ENCODE measurements at regions not wholly inside any gene's neighbourhood (a gene's known extent, or its start where the extent isn't known, plus 50 kb on each side); places are given as distances from the start of the nearest gene placed in this dataset.

- DNase-seq (no peak), ATAC-seq (ENCODE audit: low read depth) (no peak)
- Histone ChIP-seq H3K79me2 (ENCODE audit: control insufficient read depth, insufficient read depth, low read length) (no peaks in the 10 kb centered on the region), H3K27ac (ENCODE audit: low read length in 2 of 2) (no peak overlapping the region), H3K9me3 (ENCODE audit: control extremely low read depth in 1 of 3, control insufficient read depth in 2 of 3, insufficient read depth in 1 of 3, low read length in 2 of 3) (no peaks in the 10 kb centered on the region), H3K36me3 (replicated peaks in 1 of 2; ENCODE audit: control extremely low read depth in 1 of 2, control insufficient read depth in 1 of 2, extremely low read depth in 1 of 2, insufficient read depth in 2 of 2, low read length in 1 of 2) (no peaks in the 10 kb centered on the region), H3K4me3 (ENCODE audit: control extremely low read depth in 1 of 5, extremely low read depth in 1 of 5, insufficient read depth in 1 of 5, low read depth in 2 of 5, low read length in 4 of 5) (no peak overlapping the region), H3K27me3 (replicated peaks in 1 of 4; ENCODE audit: control extremely low read depth in 1 of 4, control insufficient read depth in 3 of 4, insufficient read depth in 4 of 4, low read length in 3 of 4) (no peaks in the 10 kb centered on the region), H3K4me1 (ENCODE audit: control insufficient read depth in 2 of 2, insufficient read depth in 2 of 2, low read length in 2 of 2) (no peaks in the 10 kb centered on the region), H2AFZ (ENCODE audit: insufficient read depth, low read depth, low read length, poor library complexity, severe bottlenecking) (no peak overlapping the region), H4K20me1 (ENCODE audit: control insufficient read depth, insufficient read depth, low read length, poor library complexity, severe bottlenecking) (no peaks in the 10 kb centered on the region), H3K9ac (ENCODE audit: low read length) (no peak overlapping the region), H3K4me2 (replicated peaks; ENCODE audit: low read depth, low read length, poor library complexity, severe bottlenecking) (no peak overlapping the region)
- CTCF ChIA-PET = interaction anchor here (1.1 to 1.8 kb wide), 3 partner anchors 11 to 366 kb away, joined by 3 to 6 read pairs (median 4); no protein-coding TSS in a partner anchor
- POLR2A ChIA-PET = no interaction called here
- Mint-ChIP-seq H3K27me3 (no peaks in the 10 kb centered on the region), H3K4me1 (no peaks in the 10 kb centered on the region), H3K9me3 (ENCODE audit: insufficient read depth) (no peaks in the 10 kb centered on the region), H3K4me3 (no peak overlapping the region), H3K27ac (no peak overlapping the region)
- WGBS (ENCODE audit: insufficient coverage) = 100% methylated on average over 1 of the region's 3 CpGs
- TF ChIP-seq CTCF (IDR thresholded peaks at IDR 0.05) (no peak), EZH2 (IDR thresholded peaks at IDR 0.05; ENCODE audit: borderline replicate concordance, insufficient read depth, low read depth, low read length, poor library complexity, severe bottlenecking) (no peak)
- intact Hi-C loops (cut with micrococcal nuclease) = no loop called here
Observed at GRCh38 chr4:81833576-81833975, 361.9 kb upstream of the RASGEF1B start.

- Histone ChIP-seq H3K9ac (ENCODE audit: low read length) (no peak overlapping the region), H3K27me3 (replicated peaks in 1 of 4; ENCODE audit: control extremely low read depth in 1 of 4, control insufficient read depth in 3 of 4, insufficient read depth in 4 of 4, low read length in 3 of 4) (no peaks in the 10 kb centered on the region), H4K20me1 (ENCODE audit: control insufficient read depth, insufficient read depth, low read length, poor library complexity, severe bottlenecking) (no peaks in the 10 kb centered on the region), H3K79me2 (ENCODE audit: control insufficient read depth, insufficient read depth, low read length) (no peaks in the 10 kb centered on the region), H3K27ac (ENCODE audit: low read length in 2 of 2) (no peak overlapping the region), H3K4me2 (replicated peaks; ENCODE audit: low read depth, low read length, poor library complexity, severe bottlenecking) (no peak overlapping the region), H3K9me3 (ENCODE audit: control extremely low read depth in 1 of 3, control insufficient read depth in 2 of 3, insufficient read depth in 1 of 3, low read length in 2 of 3) (no peaks in the 10 kb centered on the region), H3K36me3 (replicated peaks in 1 of 2; ENCODE audit: control extremely low read depth in 1 of 2, control insufficient read depth in 1 of 2, extremely low read depth in 1 of 2, insufficient read depth in 2 of 2, low read length in 1 of 2) (no peaks in the 10 kb centered on the region), H2AFZ (ENCODE audit: insufficient read depth, low read depth, low read length, poor library complexity, severe bottlenecking) (no peak overlapping the region), H3K4me1 (ENCODE audit: control insufficient read depth in 2 of 2, insufficient read depth in 2 of 2, low read length in 2 of 2) (no peaks in the 10 kb centered on the region), H3K4me3 (ENCODE audit: control extremely low read depth in 1 of 5, extremely low read depth in 1 of 5, insufficient read depth in 1 of 5, low read depth in 2 of 5, low read length in 4 of 5) (no peak overlapping the region)
- ChIA-PET POLR2A (no interaction called here), CTCF (interaction anchor here (1.2 to 1.8 kb wide), 2 partner anchors 15 to 362 kb away, joined by 4 to 5 read pairs; no protein-coding TSS in a partner anchor)
- Mint-ChIP-seq H3K27me3 (no peaks in the 10 kb centered on the region), H3K9me3 (ENCODE audit: insufficient read depth) (no peaks in the 10 kb centered on the region), H3K4me1 (peaks cover 3% of the 10 kb centered on the region), H3K4me3 (no peak overlapping the region), H3K27ac (no peak overlapping the region)
- 100% methylated on average over 1 of the region's 1 CpG for WGBS (ENCODE audit: insufficient coverage)
- DNase-seq (no peak), ATAC-seq (ENCODE audit: low read depth) (no peak)
- TF ChIP-seq CTCF (IDR thresholded peaks at IDR 0.05) = no peak
- intact Hi-C loops (cut with micrococcal nuclease) = no loop called here
Observed at GRCh38 chr4:81828991-81829390, 357.3 kb upstream of the RASGEF1B start.
